ENCODE measurements at regions not wholly inside any gene's neighbourhood (a gene's known extent, or its start where the extent isn't known, plus 50 kb on each side); places are given as distances from the start of the nearest gene placed in this dataset.

- no peaks in the 10 kb centered on the region for H3K36me3 ChIP-seq (replicated peaks in 1 of 2)
- DNase-seq = no peak
- TF ChIP-seq, protein P1, sequence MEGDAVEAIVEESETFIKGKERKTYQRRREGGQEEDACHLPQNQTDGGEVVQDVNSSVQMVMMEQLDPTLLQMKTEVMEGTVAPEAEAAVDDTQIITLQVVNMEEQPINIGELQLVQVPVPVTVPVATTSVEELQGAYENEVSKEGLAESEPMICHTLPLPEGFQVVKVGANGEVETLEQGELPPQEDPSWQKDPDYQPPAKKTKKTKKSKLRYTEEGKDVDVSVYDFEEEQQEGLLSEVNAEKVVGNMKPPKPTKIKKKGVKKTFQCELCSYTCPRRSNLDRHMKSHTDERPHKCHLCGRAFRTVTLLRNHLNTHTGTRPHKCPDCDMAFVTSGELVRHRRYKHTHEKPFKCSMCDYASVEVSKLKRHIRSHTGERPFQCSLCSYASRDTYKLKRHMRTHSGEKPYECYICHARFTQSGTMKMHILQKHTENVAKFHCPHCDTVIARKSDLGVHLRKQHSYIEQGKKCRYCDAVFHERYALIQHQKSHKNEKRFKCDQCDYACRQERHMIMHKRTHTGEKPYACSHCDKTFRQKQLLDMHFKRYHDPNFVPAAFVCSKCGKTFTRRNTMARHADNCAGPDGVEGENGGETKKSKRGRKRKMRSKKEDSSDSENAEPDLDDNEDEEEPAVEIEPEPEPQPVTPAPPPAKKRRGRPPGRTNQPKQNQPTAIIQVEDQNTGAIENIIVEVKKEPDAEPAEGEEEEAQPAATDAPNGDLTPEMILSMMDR (IDR thresholded peaks at IDR 0.05) = no peak
- no peak for TF ChIP-seq POLR2A (IDR thresholded peaks at IDR 0.05)
- no peaks in the 10 kb centered on the region for H3K4me1 ChIP-seq (replicated peaks in 1 of 2)
- H3K27me3 ChIP-seq = no peaks in the 10 kb centered on the region
- no peak overlapping the region for H3K4me3 ChIP-seq
- H3K9me3 ChIP-seq (replicated peaks in 1 of 3) = no peaks in the 10 kb centered on the region
- intact Hi-C loops (cut with DNase I) = no loop called here
- WGBS, 4 donors = 89 to 93% (median 91%) methylated on average over 5 to 6 of the region's 6 CpGs
- no peak overlapping the region for H3K27ac ChIP-seq
Observed at GRCh38 chr20:52098186-52098585, 93.4 kb downstream of the ZFP64 start.

- H3K9me3 ChIP-seq (replicated peaks in 1 of 3) = no peaks in the 10 kb centered on the region
- no peak for TF ChIP-seq POLR2A (IDR thresholded peaks at IDR 0.05)
- TF ChIP-seq, protein P1 (IDR thresholded peaks at IDR 0.05) = no peak
- H3K27ac ChIP-seq = no peak overlapping the region
- WGBS, 4 donors = 95 to 96% (median 96%) methylated on average over 5 to 6 of the region's 6 CpGs
- no peaks in the 10 kb centered on the region for H3K4me1 ChIP-seq (replicated peaks in 1 of 2)
- no peaks in the 10 kb centered on the region for H3K27me3 ChIP-seq
- DNase-seq = no peak
- no peaks in the 10 kb centered on the region for H3K36me3 ChIP-seq (replicated peaks in 1 of 2)
- intact Hi-C loops (cut with DNase I) = no loop called here
- no peak overlapping the region for H3K4me3 ChIP-seq
Observed at GRCh38 chr20:52096117-52096516, 95.5 kb downstream of the ZFP64 start.

- Histone ChIP-seq H3K4me1 (replicated peaks in 1 of 2) (no peaks in the 10 kb centered on the region), H3K27me3 (no peaks in the 10 kb centered on the region), H3K4me3 (no peak overlapping the region), H3K9me3 (replicated peaks in 1 of 3) (no peaks in the 10 kb centered on the region), H3K36me3 (replicated peaks in 1 of 2) (no peaks in the 10 kb centered on the region), H3K27ac (no peak overlapping the region)
- no peak for DNase-seq
- intact Hi-C loops (cut with DNase I) = no loop called here
- WGBS, 4 donors = 64 to 100% (median 91%) methylated on average over 2 of the region's 2 CpGs
- no peak for TF ChIP-seq POLR2A (IDR thresholded peaks at IDR 0.05)
- TF ChIP-seq, protein P1 (IDR thresholded peaks at IDR 0.05) = no peak
Observed at GRCh38 chr20:52094693-52095092, 96.9 kb downstream of the ZFP64 start.

DNA sequence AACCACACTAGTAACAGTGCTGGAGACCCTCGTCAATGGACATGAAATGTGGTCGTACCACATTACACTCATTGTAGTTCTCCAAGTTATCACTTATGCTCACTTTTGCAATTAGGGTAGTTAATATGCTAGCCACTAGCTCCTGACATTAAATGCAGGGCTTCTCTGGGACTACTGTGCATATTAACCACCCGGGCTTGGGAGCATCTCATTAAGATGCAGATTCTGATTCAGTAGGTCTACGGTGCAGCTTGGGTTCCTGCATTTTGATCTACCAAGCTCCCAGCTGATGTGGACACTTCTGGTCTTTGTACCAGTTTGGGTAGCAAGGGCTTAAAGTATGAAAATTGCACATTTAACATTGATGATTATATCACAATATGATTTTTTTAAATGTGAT lies 98.0 kb downstream of the ZFP64 start:
- no peak overlapping the region for H3K27ac ChIP-seq
- intact Hi-C loops (cut with DNase I) = no loop called here
- DNase-seq = no peak
- TF ChIP-seq, protein P1 (IDR thresholded peaks at IDR 0.05) = no peak
- TF ChIP-seq POLR2A (IDR thresholded peaks at IDR 0.05) = no peak
- H3K36me3 ChIP-seq (replicated peaks in 1 of 2) = no peaks in the 10 kb centered on the region
- H3K27me3 ChIP-seq = no peaks in the 10 kb centered on the region
- 89 to 94% (median 92%) methylated on average over 4 of the region's 4 CpGs for WGBS, 4 donors
- H3K4me1 ChIP-seq (replicated peaks in 1 of 2) = no peaks in the 10 kb centered on the region
- H3K4me3 ChIP-seq = no peak overlapping the region
- no peaks in the 10 kb centered on the region for H3K9me3 ChIP-seq (replicated peaks in 1 of 3)

Measured in adrenal gland (tissue), 9 donors.